ENCODE measurements at regions not wholly inside any gene's neighbourhood (a gene's known extent, or its start where the extent isn't known, plus 50 kb on each side); places are given as distances from the start of the nearest gene placed in this dataset.
"Not testable (repeated sequence)": the region's sequence is repeated elsewhere in the genome, so short reads cannot be mapped to it uniquely, and the experiment has no call there.

DNA sequence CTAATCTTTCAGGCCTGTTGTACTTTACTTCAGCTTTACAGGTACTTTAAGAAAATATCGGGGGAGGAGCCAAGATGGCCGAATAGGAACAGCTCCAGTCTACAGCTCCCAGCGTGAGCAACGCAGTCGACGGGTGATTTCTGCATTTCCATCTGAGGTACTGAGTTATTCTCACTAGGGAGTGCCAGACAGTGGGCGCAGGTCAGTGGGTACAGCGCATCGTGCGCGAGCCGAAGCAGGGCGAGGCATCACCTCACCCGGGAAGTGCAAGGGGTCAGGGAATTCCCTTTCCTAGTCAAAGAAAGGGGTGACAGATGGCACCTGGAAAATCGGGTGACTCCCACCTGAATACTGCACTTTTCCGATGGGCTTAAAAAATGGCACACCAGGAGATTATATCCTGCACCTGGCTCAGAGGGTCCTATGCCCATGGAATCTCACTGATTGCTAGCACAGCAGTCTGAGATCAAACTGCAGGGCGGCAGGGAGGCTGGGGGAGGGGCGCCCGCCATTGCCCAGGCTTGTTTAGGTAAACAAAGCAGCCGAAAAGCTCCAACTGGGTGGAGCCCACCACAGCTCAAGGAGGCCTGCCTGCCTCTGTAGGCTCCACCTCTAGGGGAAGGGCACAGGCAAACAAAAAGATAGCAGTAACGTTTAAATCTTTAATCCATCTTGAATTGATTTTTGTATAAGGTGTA lies 1185.4 kb upstream of the LRRN3 start:
- DNase-seq (ENCODE audit: low read depth, low spot score), result not testable (repeated sequence)

DNA sequence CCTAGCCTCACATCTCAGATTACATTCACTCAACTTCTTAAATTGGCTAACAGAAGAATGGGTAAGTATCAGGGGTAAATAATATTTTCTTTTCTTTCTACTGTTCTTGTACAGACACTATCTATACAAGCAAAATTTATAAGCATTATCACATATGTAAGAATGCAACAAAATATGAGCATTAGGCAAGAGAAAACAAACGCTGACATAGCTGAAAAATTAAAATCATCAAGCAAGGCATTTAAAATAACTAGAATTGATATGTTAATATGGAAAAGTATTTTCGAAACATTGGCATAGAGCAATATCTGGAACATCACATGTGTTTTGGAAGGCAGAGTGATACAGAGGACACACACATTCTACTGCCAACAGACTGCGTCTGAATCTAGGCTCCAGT lies 1175.3 kb upstream of the LRRN3 start:
- DNase-seq (ENCODE audit: low read depth, low spot score), result no peak

DNA sequence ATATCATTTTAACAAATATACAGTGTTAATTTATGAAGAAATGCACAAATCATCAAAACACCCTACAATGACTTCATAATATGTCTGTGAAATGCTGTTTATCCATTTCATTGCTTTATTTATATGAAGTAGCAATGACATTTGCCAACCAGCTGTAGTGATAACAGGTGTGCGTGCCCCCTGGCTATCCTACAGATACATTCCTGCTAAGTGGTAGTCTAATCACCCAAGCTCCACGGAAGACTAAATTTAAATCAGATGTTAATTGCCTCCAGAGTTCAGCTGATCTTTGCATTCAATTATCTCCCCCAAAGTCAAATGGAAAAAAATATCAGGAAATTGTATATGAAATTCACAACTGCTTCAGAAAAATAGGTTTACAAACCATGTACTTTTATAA lies 1164.2 kb upstream of the LRRN3 start:
- DNase-seq (ENCODE audit: low read depth, low spot score), result no peak

DNA sequence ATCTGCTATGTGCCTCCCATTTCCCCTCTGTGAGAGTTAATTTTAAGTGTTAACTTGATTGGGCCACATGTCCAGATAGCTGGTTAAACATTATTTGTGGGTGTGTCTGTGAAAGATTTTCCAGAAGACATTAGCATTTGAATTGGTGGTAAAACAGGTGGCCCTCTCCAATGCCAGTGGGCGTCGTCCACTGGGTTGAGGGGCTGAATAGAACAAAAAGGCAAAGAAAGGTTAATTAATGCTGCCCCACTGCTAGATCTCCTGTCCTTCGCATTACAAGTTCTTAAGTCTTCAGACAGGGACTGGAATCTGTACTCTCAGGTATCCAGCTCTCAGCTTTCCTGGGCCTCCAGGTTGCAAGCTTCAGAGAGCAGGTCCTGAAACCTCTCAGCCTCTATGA lies 1160.9 kb upstream of the LRRN3 start:
- no peak for DNase-seq (ENCODE audit: low read depth, low spot score)

DNA sequence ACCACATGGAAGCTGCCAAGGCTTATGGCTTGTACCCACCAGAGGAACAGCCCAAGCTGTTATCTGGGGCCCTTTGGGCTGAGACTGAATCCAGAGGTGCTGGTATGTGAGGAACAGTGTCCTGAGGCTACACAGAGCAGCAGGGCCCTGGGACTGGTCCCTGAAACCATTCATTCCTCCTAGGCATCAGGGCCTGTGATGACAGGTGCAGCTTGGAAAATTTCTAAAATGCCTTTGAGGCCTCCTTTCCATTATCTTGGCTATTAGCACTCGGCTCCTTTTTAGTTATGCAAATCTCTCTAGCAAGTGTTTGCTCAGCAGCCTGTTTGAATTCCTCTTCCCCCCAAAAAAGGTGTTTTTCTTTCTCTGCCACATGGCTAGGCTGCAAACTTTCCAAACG lies 1151.7 kb upstream of the LRRN3 start:
- no peak for DNase-seq (ENCODE audit: low read depth, low spot score)

DNA sequence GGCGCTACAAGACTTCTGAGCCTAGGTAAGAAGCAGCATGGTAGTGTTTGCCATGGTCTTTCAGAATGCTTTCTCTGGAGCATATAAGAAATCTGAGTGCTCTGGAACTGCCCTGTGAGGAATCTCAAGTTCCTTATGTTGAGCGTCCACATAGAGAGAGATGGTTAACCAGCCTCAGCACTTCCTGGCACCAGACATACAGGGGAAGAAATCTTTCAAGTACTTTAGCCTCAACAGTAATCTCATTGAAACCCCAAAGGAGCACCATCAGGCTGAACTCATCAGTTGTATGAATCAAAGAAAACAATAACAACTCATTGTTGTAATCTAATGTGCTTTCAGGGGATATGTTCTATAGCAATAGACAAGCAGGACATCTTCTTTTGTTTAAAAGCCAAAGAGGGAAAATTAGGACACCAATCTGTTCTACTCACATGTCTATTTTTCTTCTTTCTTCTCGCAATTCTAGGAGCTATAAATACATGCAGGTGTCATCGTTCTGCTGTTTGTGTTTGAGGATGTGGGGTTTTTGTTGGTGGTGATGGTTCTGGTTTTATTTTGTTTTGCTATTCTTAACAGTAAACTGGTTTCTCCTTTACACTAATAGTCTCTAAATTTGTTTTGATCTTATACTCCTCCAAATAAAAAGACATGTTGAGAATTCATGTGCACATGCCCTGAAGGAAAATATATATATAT lies 1145.0 kb upstream of the LRRN3 start:
- no peak for DNase-seq (ENCODE audit: low read depth, low spot score)

DNA sequence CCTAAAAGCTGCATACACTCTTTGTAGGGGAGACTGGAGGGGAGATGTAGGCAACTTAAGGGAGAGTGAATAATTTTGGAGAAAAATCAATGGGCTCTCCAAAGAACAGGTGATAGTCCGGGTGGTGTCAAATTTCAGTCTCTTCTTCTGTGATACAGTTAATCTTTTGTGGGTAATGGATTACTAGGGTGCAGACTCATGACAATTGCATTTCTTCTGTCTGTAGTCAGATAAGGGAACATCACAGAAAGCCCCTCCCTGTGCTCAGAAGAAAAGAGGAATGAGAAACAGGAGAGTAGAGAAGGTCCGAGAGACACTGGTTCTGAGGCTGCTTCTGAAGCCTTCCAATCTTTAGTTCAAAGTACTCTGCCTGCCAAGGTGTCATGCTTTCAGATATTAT lies 1140.7 kb upstream of the LRRN3 start:
- no peak for DNase-seq (ENCODE audit: low read depth, low spot score)

DNA sequence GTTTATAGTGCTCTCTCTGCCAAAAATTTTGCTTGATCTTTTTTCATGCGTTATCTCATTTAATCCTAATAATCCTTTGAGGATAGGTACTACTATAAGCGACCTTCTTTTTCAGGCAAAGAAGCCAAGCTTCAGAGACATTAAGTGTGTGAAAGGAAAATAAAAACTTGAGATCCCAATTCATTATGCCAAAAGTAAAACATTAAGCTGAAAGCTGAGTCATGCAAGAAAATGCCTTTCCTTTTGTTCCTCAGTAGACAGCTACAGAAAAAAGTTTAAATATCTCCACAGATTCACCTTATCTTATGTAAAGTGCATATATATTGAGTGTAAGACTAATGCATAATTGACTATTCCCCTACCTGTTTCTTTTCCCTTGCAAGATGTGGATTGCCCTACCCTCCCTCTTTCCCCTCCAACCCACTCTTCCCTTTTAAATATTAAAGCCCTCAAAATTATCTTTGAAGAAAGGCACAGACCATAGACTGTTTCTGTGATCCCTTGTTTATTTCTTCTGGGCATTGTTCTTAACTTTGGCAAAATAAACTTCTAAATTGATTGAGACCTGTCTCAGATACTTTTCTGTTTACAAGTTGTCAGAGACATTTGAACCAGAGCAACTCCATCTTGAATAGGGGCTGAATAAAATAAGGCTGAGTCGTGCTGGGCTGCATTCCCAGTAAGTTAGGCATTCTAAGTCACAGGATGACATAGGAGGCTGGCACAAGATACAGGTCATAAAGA lies 1139.9 kb upstream of the LRRN3 start:
- no peak for DNase-seq (ENCODE audit: low read depth, low spot score)

DNA sequence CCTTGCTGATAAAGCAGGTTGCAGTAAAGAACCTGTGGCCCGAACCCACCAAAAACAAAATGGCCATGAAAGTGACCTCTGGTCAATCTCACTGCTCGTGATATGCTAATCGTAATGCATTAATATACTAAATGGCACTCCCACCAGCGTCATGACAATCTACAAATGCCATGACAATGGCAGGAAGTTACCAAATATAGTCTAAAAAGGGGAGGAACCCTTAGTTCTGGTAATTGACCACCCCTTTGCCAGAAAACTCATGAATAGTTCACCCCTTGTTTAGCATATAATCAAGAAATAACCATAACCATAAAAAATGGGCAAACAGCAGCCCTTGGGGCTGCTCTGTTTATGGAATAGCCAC lies 1139.4 kb upstream of the LRRN3 start:
- DNase-seq (ENCODE audit: low read depth, low spot score), result no peak

DNA sequence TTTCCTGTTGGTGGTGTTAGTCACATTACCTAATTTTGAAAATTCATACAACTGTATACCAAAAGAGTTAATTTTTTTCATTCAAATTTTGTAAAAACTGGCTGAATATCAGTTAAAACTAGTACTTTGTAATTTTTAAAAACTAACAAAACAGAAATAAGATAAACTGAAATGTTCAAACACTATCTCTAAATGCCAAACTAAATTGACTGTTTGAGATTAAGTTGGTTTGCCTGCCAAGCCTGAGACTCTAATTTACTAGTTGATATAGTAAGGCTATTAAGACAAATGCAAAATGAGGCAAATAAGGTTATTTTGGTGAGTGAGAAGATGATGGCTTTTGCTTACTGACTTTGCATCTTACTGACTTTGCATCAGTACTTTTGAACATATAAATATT lies 1134.9 kb upstream of the LRRN3 start:
- DNase-seq (ENCODE audit: low read depth, low spot score), result no peak

DNA sequence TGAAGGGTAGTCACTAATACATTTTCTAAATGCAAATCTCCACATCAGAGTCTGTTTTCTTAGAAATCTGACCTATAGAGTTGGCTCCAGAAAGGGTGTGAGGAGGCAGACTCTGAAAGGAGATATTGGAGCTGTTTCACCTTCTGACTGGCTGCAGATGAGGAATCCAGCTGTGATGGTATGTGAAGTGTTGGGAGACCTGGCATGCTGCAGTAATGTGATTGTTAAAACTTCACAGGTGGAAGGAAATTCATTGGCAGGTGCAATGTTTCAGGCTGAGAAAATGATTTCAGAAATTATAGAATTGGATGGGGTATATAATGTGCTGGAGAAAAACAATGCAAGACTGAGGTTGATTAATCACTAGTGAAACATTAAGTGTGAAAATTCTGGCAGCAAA lies 1134.0 kb upstream of the LRRN3 start:
- DNase-seq (ENCODE audit: low read depth, low spot score), result no peak

DNA sequence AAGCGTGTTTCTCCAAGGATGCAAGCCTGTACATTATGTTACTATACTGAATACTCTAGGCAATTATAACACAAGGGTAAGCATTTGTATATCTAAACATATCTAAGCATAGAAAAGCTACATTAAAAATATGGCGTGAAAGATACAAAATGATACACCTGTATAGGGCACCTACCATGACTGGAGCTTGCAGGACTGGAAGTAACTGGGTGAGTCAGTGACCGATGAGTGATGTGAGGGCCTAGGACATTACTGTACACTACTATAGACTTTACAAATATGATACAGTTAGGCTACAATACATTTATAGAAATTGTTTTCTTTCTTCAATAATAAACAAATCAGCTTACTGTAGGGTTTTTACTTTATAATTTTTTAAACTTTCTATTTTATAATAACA lies 1127.2 kb upstream of the LRRN3 start:
- no peak for DNase-seq (ENCODE audit: low read depth, low spot score)

DNA sequence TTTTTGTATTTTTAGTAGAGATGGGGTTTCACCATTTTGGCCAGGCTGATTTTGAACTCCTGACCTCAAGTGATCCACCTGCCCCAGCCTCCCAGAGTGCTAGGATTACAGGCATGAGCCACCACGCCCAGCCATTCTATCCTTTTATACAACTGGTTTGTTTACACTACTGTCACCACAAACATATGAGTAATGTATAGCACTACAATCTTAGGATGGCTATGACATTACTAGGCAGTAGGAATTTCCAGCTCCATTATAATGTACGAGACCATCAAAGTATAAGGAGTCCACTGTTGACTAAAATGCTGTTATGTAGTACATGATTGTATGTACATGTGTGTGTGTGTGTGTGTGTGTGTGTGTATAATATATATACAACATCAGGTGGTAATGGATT lies 1126.1 kb upstream of the LRRN3 start:
- no peak for DNase-seq (ENCODE audit: low read depth, low spot score)

DNA sequence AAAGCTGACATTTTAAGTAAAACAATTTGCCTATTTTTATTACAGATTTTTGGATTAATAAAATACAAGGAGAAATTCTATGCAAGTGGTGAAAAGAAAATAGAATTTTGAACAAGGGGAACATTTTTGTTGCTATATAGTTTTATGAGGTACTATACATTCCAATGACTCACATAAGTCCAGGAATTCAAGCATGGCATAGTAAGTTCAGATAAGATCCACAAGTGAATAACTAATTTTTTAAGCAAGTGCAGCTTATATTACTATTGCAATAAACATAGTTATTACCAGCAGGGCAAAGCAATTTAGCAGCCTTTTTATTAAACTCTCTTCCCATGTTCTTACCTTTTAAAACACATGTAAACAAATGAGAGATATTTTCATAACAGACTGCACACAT lies 1123.5 kb upstream of the LRRN3 start:
- no peak for DNase-seq (ENCODE audit: low read depth, low spot score)

DNA sequence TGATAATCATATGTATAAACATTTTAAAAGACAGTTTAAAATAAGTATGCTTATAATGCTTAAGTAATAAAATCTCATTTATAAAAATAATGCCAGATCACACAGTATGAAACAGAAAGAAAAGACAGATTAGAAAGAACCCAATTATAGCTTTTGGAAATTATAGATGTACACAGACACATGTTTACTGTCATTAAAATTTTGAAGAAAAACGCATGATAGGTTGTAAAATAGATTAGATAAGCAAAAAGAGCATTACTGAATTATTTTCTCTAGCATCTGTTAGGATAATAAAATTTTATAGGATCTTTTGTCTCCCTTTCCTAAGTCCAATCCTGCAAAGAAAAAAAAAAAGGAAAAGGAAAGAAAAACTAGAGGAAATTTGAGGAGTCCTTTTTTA lies 1107.3 kb upstream of the LRRN3 start:
- DNase-seq (ENCODE audit: low read depth, low spot score), result no peak

DNA sequence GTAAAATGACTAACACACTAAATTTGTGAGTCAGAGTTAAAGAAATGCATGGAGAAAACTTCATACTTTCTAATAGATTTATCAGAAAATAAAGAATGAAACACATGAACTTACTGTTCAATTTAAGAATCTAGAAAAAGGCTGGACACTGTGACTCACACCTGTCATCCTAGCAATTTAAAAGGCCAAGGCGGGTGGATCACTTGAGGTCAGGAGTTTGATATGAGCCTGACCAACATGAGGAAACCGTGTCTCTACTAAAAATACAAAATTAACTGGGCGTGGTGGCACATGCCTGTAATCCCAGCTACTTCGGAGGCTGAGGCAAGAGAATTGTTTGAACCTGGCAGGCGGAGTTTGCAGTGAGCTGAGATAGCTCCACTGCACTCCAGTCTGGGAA lies 1106.2 kb upstream of the LRRN3 start:
- no peak for DNase-seq (ENCODE audit: low read depth, low spot score)

DNA sequence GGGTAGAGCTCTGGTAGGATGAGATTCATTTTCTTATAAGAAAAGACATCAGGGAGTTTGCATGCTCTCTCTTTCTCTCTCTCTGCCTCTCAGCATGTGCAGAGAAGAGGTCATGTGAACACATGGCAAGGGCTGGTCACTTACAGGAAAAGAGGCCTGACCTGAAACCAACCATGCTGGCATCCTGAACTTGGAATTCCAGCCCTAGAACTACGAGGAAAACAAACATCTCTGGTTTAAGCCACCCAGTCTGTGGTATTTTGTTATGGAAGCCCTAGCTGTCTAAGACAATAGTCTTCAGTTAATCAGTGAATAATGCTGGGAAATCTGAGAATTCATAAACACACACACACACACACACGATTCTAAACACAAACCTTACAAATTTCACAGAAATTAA lies 1104.2 kb upstream of the LRRN3 start:
- DNase-seq (ENCODE audit: low read depth, low spot score), result peak; percentile 40

DNA sequence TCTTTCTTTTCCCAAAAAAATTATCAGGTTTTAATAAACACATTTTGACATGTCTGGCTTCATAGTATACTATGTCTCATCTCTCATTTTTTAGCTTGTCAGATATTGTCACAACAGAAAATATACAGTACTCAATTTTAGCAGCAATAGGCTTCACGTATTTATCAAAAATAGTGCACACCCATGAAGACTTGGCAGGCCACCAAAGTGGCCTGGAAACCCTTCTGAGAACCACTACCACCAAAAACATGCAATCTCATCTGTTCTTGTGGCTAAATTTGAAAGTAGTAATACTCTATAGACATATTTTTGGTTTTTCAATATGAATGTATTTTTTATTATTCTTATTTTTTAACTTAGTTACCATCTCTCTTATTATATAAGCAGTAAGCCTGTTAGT lies 1094.5 kb upstream of the LRRN3 start:
- no peak for DNase-seq (ENCODE audit: low read depth, low spot score)

DNA sequence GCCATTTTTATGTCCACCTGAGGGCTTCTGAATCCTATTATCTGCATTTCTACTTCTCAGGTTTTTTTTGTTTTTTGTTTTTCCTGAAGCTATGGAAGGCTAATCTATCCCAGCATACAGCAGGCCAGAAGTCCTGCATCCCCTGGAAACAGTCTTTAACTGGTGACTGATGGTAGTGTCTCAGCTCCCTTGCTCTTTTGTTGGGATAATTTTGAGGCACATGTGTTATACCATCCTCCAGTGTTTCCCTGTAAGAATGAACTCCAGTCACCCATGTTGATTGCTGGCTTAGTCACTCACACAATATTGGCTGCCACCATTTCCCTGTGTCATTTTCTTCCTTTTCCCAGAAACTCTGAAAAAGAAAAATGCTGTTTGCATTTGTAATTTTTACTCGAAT lies 1094.0 kb upstream of the LRRN3 start:
- no peak for DNase-seq (ENCODE audit: low read depth, low spot score)

DNA sequence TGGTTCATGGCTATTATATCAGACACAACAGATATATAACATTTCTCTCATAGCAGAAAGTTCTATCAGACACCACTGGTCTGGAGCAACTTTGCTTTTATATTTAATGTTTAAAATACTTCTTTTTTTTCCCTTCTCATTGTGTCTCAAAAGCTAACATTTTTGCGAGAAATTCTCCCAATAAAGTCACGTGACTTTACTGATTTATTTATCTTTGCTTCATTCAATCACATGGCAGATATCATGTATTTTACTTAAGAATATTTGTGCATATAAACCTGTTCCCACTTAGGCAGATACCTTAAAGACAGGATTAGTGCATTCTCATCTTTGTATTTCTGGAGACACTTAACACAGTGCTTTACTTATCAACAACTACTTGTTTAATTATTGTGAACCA lies 1093.1 kb upstream of the LRRN3 start:
- DNase-seq (ENCODE audit: low read depth, low spot score), result no peak

DNA sequence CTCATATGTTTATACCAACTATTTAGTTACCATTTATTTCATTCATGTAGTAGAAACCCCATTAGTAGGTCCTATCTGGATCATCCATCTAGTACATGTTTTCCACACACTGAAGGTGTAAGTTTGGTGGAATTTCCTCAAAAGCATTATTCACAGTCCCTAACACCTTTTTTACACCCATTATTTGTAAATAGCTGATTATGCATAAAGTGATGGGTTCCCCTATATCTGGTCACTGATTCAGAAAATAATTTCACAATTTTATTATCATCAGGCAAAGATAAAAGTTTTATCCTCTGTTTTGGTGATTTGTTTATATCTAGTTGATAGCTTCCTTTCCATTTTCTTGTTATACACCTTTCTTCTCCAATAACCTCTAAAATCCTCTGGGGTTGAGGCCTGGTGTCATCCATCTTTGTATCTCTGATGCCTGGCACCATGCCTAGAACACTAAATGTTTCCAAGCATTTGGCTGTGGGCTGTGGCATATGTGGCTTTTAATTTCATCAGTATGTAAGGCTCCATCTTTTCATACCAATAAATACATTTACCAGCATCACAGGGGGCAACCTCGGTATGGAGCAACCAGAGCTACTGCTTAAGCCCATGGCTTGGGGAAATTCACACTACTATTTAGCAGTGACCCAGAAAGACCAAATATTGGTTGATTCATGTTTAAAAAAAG lies 1089.5 kb upstream of the LRRN3 start:
- no peak for DNase-seq (ENCODE audit: low read depth, low spot score)

DNA sequence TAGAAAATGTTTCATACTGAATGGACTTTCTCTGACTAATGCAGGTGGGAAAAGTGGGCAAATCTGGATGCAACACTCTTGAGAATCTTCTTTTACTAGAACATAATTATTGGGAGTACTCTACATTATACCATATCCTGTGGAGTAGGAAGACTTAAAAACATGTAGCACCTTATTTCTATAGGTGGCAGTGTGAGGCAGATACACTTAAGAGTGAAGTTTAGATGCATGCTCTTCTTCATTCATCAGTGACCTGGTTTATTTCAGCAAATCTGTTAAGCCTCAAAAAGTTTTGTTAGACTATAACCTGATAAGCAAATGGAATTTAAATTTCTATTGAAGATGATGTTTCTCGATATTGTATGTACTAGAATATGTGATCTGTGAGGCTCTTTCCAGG lies 1087.1 kb upstream of the LRRN3 start:
- DNase-seq (ENCODE audit: low read depth, low spot score), result no peak

All from smooth muscle cell of the brain vasculature (primary cell).